ENCODE measurements at regions not wholly inside any gene's neighbourhood (a gene's known extent, or its start where the extent isn't known, plus 50 kb on each side); places are given as distances from the start of the nearest gene placed in this dataset.

GRCh38 chr6:40700006-40700580, 112.9 kb upstream of the LRFN2 start:
- TF ChIP-seq CTCF (IDR thresholded peaks at IDR 0.05; ENCODE audit: insufficient read depth, low read depth, low read length) (no peak), EZH2 (IDR thresholded peaks at IDR 0.05; ENCODE audit: insufficient read depth, low read length) (no peak)

Data from astrocyte (in vitro differentiated cells and primary cell).